DMS79 treated with DMSO at 0.1 percent for 48 hours (cell line): ENCODE measurements at regions not wholly inside any gene's neighbourhood (a gene's known extent, or its start where the extent isn't known, plus 50 kb on each side); places are given as distances from the start of the nearest gene placed in this dataset.

ENCODE experiments used
- DNase-seq: peaks from one replicate; lab custom pipeline; 2025; lab: John Stamatoyannopoulos, UW

GRCh38 chr12:126856958-126857357, 1410.0 kb upstream of the TMEM132C start:
- DNase-seq = no peak

- DNase-seq = no peak
These were observed 1408.4 kb upstream of the TMEM132C start for GRCh38 chr12:126858560-126858959.

- no peak for DNase-seq
These were observed 1406.8 kb upstream of the TMEM132C start for GRCh38 chr12:126860210-126860609.

- DNase-seq = no peak
These were observed 1404.5 kb upstream of the TMEM132C start for GRCh38 chr12:126862500-126862899.

- no peak for DNase-seq
These were observed 1397.3 kb upstream of the TMEM132C start for GRCh38 chr12:126869644-126870043.

GRCh38 chr12:126873701-126874100, 1393.3 kb upstream of the TMEM132C start:
- no peak for DNase-seq

GRCh38 chr12:126874427-126875026, 1392.4 kb upstream of the TMEM132C start:
- peak; percentile 1 for DNase-seq

- DNase-seq = no peak
These were observed 1387.1 kb upstream of the TMEM132C start for GRCh38 chr12:126879842-126880241.

GRCh38 chr12:126883697-126884096, 1383.3 kb upstream of the TMEM132C start:
- DNase-seq = no peak

- DNase-seq = no peak
These were observed 1377.5 kb upstream of the TMEM132C start for GRCh38 chr12:126889501-126889900.

- DNase-seq = no peak
These were observed 1376.9 kb upstream of the TMEM132C start for GRCh38 chr12:126890097-126890496.

GRCh38 chr12:126891789-126892188, 1375.2 kb upstream of the TMEM132C start:
- DNase-seq = no peak

- DNase-seq = no peak
These were observed 1370.7 kb upstream of the TMEM132C start for GRCh38 chr12:126895951-126896913.

- no peak for DNase-seq
These were observed 1369.9 kb upstream of the TMEM132C start for GRCh38 chr12:126897102-126897501.

- no peak for DNase-seq
These were observed 1369.2 kb upstream of the TMEM132C start for GRCh38 chr12:126897778-126898177.

GRCh38 chr12:126898562-126898961, 1368.4 kb upstream of the TMEM132C start:
- no peak for DNase-seq

- DNase-seq = no peak
These were observed 1366.8 kb upstream of the TMEM132C start for GRCh38 chr12:126899926-126900792.

GRCh38 chr12:126903027-126903876, 1363.7 kb upstream of the TMEM132C start:
- no peak for DNase-seq

GRCh38 chr12:126905752-126906151, 1361.2 kb upstream of the TMEM132C start:
- no peak for DNase-seq

GRCh38 chr12:126907900-126908764, 1358.8 kb upstream of the TMEM132C start:
- no peak for DNase-seq
